ENCODE measurements at regions not wholly inside any gene's neighbourhood (a gene's known extent, or its start where the extent isn't known, plus 50 kb on each side); places are given as distances from the start of the nearest gene placed in this dataset.

GRCh38 chr20:57095426-57095825 is 171.0 kb downstream of the BMP7 start:
- no peaks in the 10 kb centered on the region for H3K4me1 ChIP-seq (ENCODE audit: control insufficient read depth, insufficient read depth, low read length)
- H3K9ac ChIP-seq (ENCODE audit: extremely low read depth, low read length, poor library complexity, severe bottlenecking): no peak overlapping the region
- 85 to 92% methylated on average over 2 to 3 of the region's 3 CpGs for WGBS, 2 experiments (ENCODE audit: insufficient coverage in 1 of 2, insufficient read length in 1 of 2)
- TF ChIP-seq, protein P1, sequence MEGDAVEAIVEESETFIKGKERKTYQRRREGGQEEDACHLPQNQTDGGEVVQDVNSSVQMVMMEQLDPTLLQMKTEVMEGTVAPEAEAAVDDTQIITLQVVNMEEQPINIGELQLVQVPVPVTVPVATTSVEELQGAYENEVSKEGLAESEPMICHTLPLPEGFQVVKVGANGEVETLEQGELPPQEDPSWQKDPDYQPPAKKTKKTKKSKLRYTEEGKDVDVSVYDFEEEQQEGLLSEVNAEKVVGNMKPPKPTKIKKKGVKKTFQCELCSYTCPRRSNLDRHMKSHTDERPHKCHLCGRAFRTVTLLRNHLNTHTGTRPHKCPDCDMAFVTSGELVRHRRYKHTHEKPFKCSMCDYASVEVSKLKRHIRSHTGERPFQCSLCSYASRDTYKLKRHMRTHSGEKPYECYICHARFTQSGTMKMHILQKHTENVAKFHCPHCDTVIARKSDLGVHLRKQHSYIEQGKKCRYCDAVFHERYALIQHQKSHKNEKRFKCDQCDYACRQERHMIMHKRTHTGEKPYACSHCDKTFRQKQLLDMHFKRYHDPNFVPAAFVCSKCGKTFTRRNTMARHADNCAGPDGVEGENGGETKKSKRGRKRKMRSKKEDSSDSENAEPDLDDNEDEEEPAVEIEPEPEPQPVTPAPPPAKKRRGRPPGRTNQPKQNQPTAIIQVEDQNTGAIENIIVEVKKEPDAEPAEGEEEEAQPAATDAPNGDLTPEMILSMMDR (conservative IDR thresholded peaks at IDR 0.05): no peak
- Mint-ChIP-seq H3K27me3 (ENCODE audit: insufficient read depth) (peaks cover 38% of the 10 kb centered on the region), H3K4me3 (no peak overlapping the region), H3K27ac (no peak overlapping the region), H3K4me1 (peaks cover 13% of the 10 kb centered on the region), H3K36me3 (ENCODE audit: low read depth) (no peaks in the 10 kb centered on the region), H3K9me3 (peaks cover 5% of the 10 kb centered on the region)
- H3K27me3 ChIP-seq (ENCODE audit: control insufficient read depth, insufficient read depth, low read length, poor library complexity, severe bottlenecking): peaks cover 37% of the 10 kb centered on the region
- H3K9me3 ChIP-seq (ENCODE audit: control insufficient read depth, low read length): no peaks in the 10 kb centered on the region
- H3K36me3 ChIP-seq (ENCODE audit: control insufficient read depth, insufficient read depth, low read length): no peaks in the 10 kb centered on the region
- no peak overlapping the region for H3K4me3 ChIP-seq (ENCODE audit: low read length)
- DNase-seq: no peak
- H3K27ac ChIP-seq (ENCODE audit: low read depth, low read length): no peak overlapping the region

DNA sequence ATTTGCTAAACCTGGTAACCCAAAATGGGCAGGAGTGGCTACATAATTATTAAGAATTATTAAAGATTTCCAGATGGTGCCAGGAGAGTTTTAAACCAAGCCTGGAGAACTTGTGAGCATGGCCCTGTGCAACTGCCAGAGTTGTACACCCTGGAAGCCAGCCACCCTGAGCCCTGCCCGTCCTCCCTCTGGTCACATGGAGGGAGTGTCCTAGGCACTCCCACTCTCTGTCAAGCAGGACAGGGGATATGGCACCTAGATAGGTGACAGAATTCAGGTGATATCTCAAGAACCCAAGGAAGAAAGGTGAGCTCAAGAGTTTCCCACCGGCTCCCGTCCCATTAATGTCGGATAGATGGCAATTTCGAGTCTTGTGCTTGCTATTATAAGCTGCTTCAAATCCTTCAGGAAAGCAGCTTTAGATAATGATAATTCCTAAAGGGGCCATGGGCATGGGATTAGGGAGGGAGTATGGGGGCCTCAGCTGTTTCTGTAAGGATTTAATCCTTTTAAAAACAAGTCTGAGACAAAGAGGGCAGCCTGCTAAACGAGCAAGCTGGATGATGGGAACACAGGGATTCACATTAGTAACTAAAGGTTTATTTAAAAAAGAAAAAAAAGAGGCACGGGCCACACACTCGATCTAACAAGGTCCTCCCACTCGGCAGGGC is 169.1 kb downstream of the BMP7 start:
- no peaks in the 10 kb centered on the region for H3K9me3 ChIP-seq (ENCODE audit: control insufficient read depth, low read length)
- H3K27ac ChIP-seq (ENCODE audit: low read depth, low read length): no peak overlapping the region
- no peak overlapping the region for H3K9ac ChIP-seq (ENCODE audit: extremely low read depth, low read length, poor library complexity, severe bottlenecking)
- no peaks in the 10 kb centered on the region for H3K36me3 ChIP-seq (ENCODE audit: control insufficient read depth, insufficient read depth, low read length)
- H3K27me3 ChIP-seq (ENCODE audit: control insufficient read depth, insufficient read depth, low read length, poor library complexity, severe bottlenecking): peaks cover 28% of the 10 kb centered on the region
- no peak overlapping the region for H3K4me3 Mint-ChIP-seq
- peaks cover 35% of the 10 kb centered on the region for H3K27me3 Mint-ChIP-seq (ENCODE audit: insufficient read depth)
- DNase-seq: no peak
- peaks cover 5% of the 10 kb centered on the region for H3K9me3 Mint-ChIP-seq
- H3K4me1 ChIP-seq (ENCODE audit: control insufficient read depth, insufficient read depth, low read length): no peaks in the 10 kb centered on the region
- H3K36me3 Mint-ChIP-seq (ENCODE audit: low read depth): no peaks in the 10 kb centered on the region
- TF ChIP-seq, protein P1 (conservative IDR thresholded peaks at IDR 0.05): no peak
- H3K27ac Mint-ChIP-seq: peak overlapping the region; percentile 14
- 75 to 79% methylated on average over 9 of the region's 9 CpGs for WGBS, 2 experiments (ENCODE audit: insufficient coverage in 1 of 2, insufficient read length in 1 of 2)
- no peak overlapping the region for H3K4me3 ChIP-seq (ENCODE audit: low read length)
- peaks cover 9% of the 10 kb centered on the region for H3K4me1 Mint-ChIP-seq

DNA sequence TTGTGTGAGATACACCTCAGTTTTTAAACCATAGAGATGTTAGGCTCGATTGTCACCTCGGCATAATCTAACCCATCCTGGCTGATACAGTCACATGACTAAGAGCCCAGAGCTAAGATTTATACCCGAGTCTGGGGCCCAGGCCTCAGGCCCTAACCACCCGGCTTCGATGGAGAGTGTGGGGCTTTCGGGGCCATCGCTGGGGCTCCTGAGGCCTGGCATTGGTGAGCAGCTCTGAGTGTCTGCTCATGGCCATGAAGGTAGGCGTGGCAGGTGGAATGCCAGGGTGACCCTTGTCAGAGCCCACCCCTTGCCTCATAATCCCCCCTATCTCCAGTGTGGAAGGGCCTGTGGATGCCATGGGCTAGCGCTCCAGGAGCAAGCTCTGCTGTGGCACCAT is 164.3 kb downstream of the BMP7 start:
- Mint-ChIP-seq H3K4me3 (no peak overlapping the region), H3K27me3 (ENCODE audit: insufficient read depth) (peaks cover 37% of the 10 kb centered on the region), H3K9me3 (peaks cover 5% of the 10 kb centered on the region), H3K27ac (no peak overlapping the region), H3K4me1 (peaks cover 11% of the 10 kb centered on the region), H3K36me3 (ENCODE audit: low read depth) (no peaks in the 10 kb centered on the region)
- Histone ChIP-seq H3K9me3 (ENCODE audit: control insufficient read depth, low read length) (no peaks in the 10 kb centered on the region), H3K4me1 (ENCODE audit: control insufficient read depth, insufficient read depth, low read length) (no peaks in the 10 kb centered on the region), H3K27ac (ENCODE audit: low read depth, low read length) (no peak overlapping the region), H3K4me3 (ENCODE audit: low read length) (no peak overlapping the region), H3K9ac (ENCODE audit: extremely low read depth, low read length, poor library complexity, severe bottlenecking) (no peak overlapping the region), H3K27me3 (ENCODE audit: control insufficient read depth, insufficient read depth, low read length, poor library complexity, severe bottlenecking) (no peaks in the 10 kb centered on the region), H3K36me3 (ENCODE audit: control insufficient read depth, insufficient read depth, low read length) (no peaks in the 10 kb centered on the region)
- no peak for DNase-seq
- 95% methylated on average over 7 to 9 of the region's 9 CpGs for WGBS, 2 experiments (ENCODE audit: insufficient coverage in 1 of 2, insufficient read length in 1 of 2)
- TF ChIP-seq, protein P1 (conservative IDR thresholded peaks at IDR 0.05): no peak

Data from endodermal cell (in vitro differentiated cells).